OCI-LY7 (cell line): ENCODE measurements at regions not wholly inside any gene's neighbourhood (a gene's known extent, or its start where the extent isn't known, plus 50 kb on each side); places are given as distances from the start of the nearest gene placed in this dataset.

Source experiments
- BruUV-seq: library from RNA; stranded (reverse); fragments of 400-500 nt; replicated peaks from 2 replicates; lab custom pipeline; 2021; lab: Mats Ljungman, UMichigan
- CTCF ChIA-PET: fragments of 300-600 bp; sonication (Branson Sonifier 250); formaldehyde crosslinking; loops from one replicate; lab custom pipeline; 2022; ENCODE audit warnings: antibody characterized with exemption; ENCODE audit not compliant: unreplicated experiment; lab: Charles Lee
- POLR2A ChIA-PET: fragments of 300-600 bp; sonication (Branson Sonifier 250); formaldehyde crosslinking; loops from one replicate; lab custom pipeline; 2022; ENCODE audit warnings: antibody characterized with exemption; lab: Charles Lee
- DNase-seq: peaks from one replicate; pipeline ENCODE4 v3.0.0-alpha.2; 2015; ENCODE audit warnings: low spot score
- H2AFZ ChIP-seq: fragments of 200-600 bp; sonication (generic), shearing (Covaris generic); 2 replicates; pipeline ENCODE4 v1.6.1; 2014; ENCODE audit warnings: mild to moderate bottlenecking, antibody characterized with exemption, low read length, moderate library complexity
- H3K27ac ChIP-seq: fragments of 200-600 bp; sonication (generic); 2 replicates; pipeline ENCODE4 v1.5.1; 2014; ENCODE audit warnings: mixed run types, low read depth, mild to moderate bottlenecking, moderate library complexity, low read length, inconsistent platforms; ENCODE audit not compliant: poor library complexity, severe bottlenecking
- H3K36me3 ChIP-seq: fragments of 200-600 bp; sonication (generic); 2 replicates; pipeline ENCODE4 v1.6.1; 2014; ENCODE audit warnings: mild to moderate bottlenecking, antibody characterized with exemption, low read length, moderate library complexity, mixed read lengths; ENCODE audit not compliant: insufficient read depth
- H3K4me1 ChIP-seq: fragments of 200-600 bp; sonication (generic); 2 replicates; pipeline ENCODE4 v1.5.1; 2014; ENCODE audit warnings: mild to moderate bottlenecking, low read length; ENCODE audit not compliant: insufficient read depth, poor library complexity, severe bottlenecking
- H3K4me2 ChIP-seq: fragments of 200-600 bp; sonication (generic); 2 replicates; pipeline ENCODE4 v1.6.1; 2014; ENCODE audit warnings: mild to moderate bottlenecking, low read length
- H3K4me3 ChIP-seq: fragments of 200-600 bp; sonication (generic); 2 replicates; pipeline ENCODE4 v1.5.1; 2014; ENCODE audit warnings: mild to moderate bottlenecking, low read depth, low read length; ENCODE audit not compliant: poor library complexity, severe bottlenecking
- H3K79me2 ChIP-seq: fragments of 200-600 bp; sonication (generic); 2 replicates; pipeline ENCODE4 v1.6.1; 2016; ENCODE audit warnings: low read depth, mild to moderate bottlenecking, low read length, moderate library complexity, mixed read lengths; ENCODE audit not compliant: insufficient read depth
- H3K9me2 ChIP-seq: fragments of 200-600 bp; sonication (generic); 2 replicates; pipeline ENCODE4 v1.6.1; 2016; ENCODE audit warnings: mild to moderate bottlenecking, low read length, mixed read lengths; ENCODE audit not compliant: insufficient read depth
- H3K9me3 ChIP-seq: fragments of 200-600 bp; sonication (generic); 2 replicates; pipeline ENCODE4 v1.6.1; 2014; ENCODE audit warnings: mild to moderate bottlenecking, mixed run types, low read length, mixed read lengths
- H4K20me1 ChIP-seq: fragments of 200-600 bp; sonication (generic); 2 replicates; pipeline ENCODE4 v1.6.1; 2014; ENCODE audit warnings: mild to moderate bottlenecking, antibody characterized with exemption, low read length, moderate library complexity, mixed read lengths; ENCODE audit not compliant: insufficient read depth
- CTCF ChIP-seq: fragments of 200-600 bp; sonication (generic); conservative IDR thresholded peaks from 2 replicates; pipeline ENCODE4 v1.5.1; 2014; ENCODE audit warnings: mild to moderate bottlenecking, antibody characterized with exemption, low read length, moderate library complexity, mixed read lengths
- EZH2phosphoT487 ChIP-seq: fragments of 200-600 bp; sonication (generic); IDR thresholded peaks from 2 replicates; pipeline ENCODE4 v1.6.1; 2018; ENCODE audit warnings: low read depth, borderline replicate concordance, mild to moderate bottlenecking, mixed run types, antibody characterized with exemption, low read length, moderate library complexity, mixed read lengths
- intact Hi-C: fragments of 100-400 bp; cut with micrococcal nuclease; formaldehyde crosslinking; loops from one replicate; pipeline ENCODE4 v1.10.0; 2022; ENCODE audit not compliant: unreplicated experiment

GRCh38 chr2:128540670-128541069 lies 222.0 kb upstream of the HS6ST1 start:
- Histone ChIP-seq H3K36me3 (no peaks in the 10 kb centered on the region), H3K4me3 (no peak overlapping the region), H3K79me2 (no peaks in the 10 kb centered on the region), H4K20me1 (no peaks in the 10 kb centered on the region), H3K4me2 (no peak overlapping the region), H3K27ac (no peak overlapping the region), H3K9me2 (no peaks in the 10 kb centered on the region), H2AFZ (no peak overlapping the region), H3K9me3 (no peaks in the 10 kb centered on the region), H3K4me1 (no peaks in the 10 kb centered on the region)
- TF ChIP-seq CTCF (no peak), EZH2phosphoT487 (no peak)
- BruUV-seq: no TSS peak
- ChIA-PET POLR2A (interaction anchor here (1.5 kb wide), 1 partner anchor 18 kb away, joined by 5 read pairs; no protein-coding TSS in a partner anchor), CTCF (no interaction called here)
- DNase-seq: no peak
- intact Hi-C loops: no loop called here

GRCh38 chr2:128541448-128541847 lies 222.8 kb upstream of the HS6ST1 start:
- POLR2A ChIA-PET: interaction anchor here (0.7 kb wide), 1 partner anchor 335 kb away, joined by 3 read pairs; no protein-coding TSS in a partner anchor
- no TSS peak for BruUV-seq
- Histone ChIP-seq H3K4me3 (no peak overlapping the region), H3K4me1 (no peaks in the 10 kb centered on the region), H4K20me1 (no peaks in the 10 kb centered on the region), H3K27ac (no peak overlapping the region), H3K9me2 (no peaks in the 10 kb centered on the region), H2AFZ (no peak overlapping the region), H3K79me2 (no peaks in the 10 kb centered on the region), H3K9me3 (no peaks in the 10 kb centered on the region), H3K4me2 (no peak overlapping the region), H3K36me3 (no peaks in the 10 kb centered on the region)
- no peak for DNase-seq
- CTCF ChIA-PET: no interaction called here
- no peak for TF ChIP-seq CTCF
- TF ChIP-seq EZH2phosphoT487: no peak
- intact Hi-C loops: no loop called here

- H3K79me2 ChIP-seq: no peaks in the 10 kb centered on the region
- no peak overlapping the region for H3K4me3 ChIP-seq
- intact Hi-C loops: no loop called here
- H3K4me2 ChIP-seq: no peak overlapping the region
- no TSS peak for BruUV-seq
- no peaks in the 10 kb centered on the region for H3K4me1 ChIP-seq
- no peak overlapping the region for H2AFZ ChIP-seq
- CTCF ChIA-PET: no interaction called here
- H4K20me1 ChIP-seq: no peaks in the 10 kb centered on the region
- no peaks in the 10 kb centered on the region for H3K9me2 ChIP-seq
- no peak for DNase-seq
- no peaks in the 10 kb centered on the region for H3K9me3 ChIP-seq
- H3K27ac ChIP-seq: no peak overlapping the region
- TF ChIP-seq CTCF: no peak
- TF ChIP-seq EZH2phosphoT487: no peak
- POLR2A ChIA-PET: no interaction called here
- H3K36me3 ChIP-seq: no peaks in the 10 kb centered on the region
Measured at GRCh38 chr2:128543036-128543435, 224.4 kb upstream of the HS6ST1 start.
